Uterus (tissue), 2 donors: ENCODE measurements at regions not wholly inside any gene's neighbourhood (a gene's known extent, or its start where the extent isn't known, plus 50 kb on each side); places are given as distances from the start of the nearest gene placed in this dataset.

Experiments
- CTCF ChIP-seq, 4 experiments: fragments of 200-600 bp in 2 of 4; fragments of 450-650 bp in 2 of 4; sonication (generic) in 2 of 4; IDR thresholded peaks; one replicate each; pipeline ENCODE4 v1.5.1; 2016 to 2019; ENCODE audit warnings: antibody characterized with exemption in 4 of 4, mild to moderate bottlenecking in 2 of 4, moderate library complexity in 1 of 4
- POLR2A ChIP-seq, 2 donors: fragments of 450-650 bp; IDR thresholded peaks; one replicate each; pipeline ENCODE4 v1.6.1; 2016; ENCODE audit warnings: antibody characterized with exemption in 2 of 2, mild to moderate bottlenecking in 1 of 2, moderate library complexity in 1 of 2

DNA sequence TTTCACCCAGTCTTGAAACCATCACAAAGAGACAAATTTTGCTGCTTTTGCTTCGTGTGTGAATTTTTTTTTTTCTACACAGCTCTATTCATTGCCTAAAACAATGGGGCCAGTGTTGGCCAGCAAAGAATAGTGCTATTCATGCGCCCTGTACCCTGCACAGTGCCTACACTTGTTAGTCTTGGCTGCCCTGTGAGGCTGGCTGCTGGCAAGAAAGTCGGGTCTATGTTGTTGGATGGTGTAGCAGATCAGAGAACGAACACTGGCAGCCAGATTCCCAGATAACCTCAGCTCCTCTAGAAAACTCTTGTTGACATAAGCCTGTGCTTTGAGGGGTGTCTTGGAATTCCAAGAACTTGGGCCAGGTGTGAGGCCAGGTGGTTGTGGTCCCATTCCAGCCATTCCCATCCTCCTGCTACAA is 455.7 kb upstream of the TCF4 start:
- no peak for TF ChIP-seq CTCF (IDR thresholded peaks at IDR 0.05)
- no peak for TF ChIP-seq POLR2A (IDR thresholded peaks at IDR 0.05)
